ENCODE measurements at regions not wholly inside any gene's neighbourhood (a gene's known extent, or its start where the extent isn't known, plus 50 kb on each side); places are given as distances from the start of the nearest gene placed in this dataset.
"Not testable (repeated sequence)": the region's sequence is repeated elsewhere in the genome, so short reads cannot be mapped to it uniquely, and the experiment has no call there.

DNA sequence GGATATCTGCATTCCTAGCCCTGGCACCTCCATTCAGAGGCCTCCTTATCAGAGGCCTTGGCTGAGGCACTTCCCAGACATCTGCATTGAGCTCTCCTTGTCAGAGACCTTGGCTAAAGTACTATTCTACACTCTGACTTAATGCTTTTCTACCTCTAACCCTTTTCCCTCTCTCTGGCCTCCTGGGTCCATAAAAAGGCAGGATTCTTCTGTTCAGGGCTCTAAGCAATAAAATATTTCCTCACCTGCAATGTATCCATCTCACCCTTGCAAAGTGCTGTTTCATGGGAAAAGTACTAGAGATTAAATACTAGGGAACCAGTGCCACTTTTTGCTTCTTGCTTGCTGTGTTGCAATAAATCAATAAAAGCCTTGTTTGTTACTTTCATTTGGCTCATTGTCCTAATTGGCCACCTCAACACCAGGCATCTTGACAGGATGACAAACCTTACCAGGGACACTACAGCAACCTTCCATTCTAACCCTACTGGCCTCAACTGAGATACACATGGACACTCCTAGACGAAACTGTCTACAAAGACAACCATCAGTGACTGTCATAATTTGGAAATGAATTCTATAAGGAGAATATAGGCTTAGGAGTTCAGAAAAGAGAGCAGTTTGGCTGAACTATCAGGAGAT is 106.5 kb upstream of the SETMAR start:
- Mint-ChIP-seq H3K4me3 (ENCODE audit: unreplicated experiment) (no peak overlapping the region), H3K27ac (ENCODE audit: unreplicated experiment) (no peak overlapping the region), H3K4me1 (ENCODE audit: low read depth, unreplicated experiment) (no peaks in the 10 kb centered on the region), H3K27me3 (ENCODE audit: low read depth, unreplicated experiment) (no peaks in the 10 kb centered on the region), H3K9me3 (ENCODE audit: unreplicated experiment) (no peaks in the 10 kb centered on the region), H3K36me3 (ENCODE audit: low read depth, unreplicated experiment) (no peaks in the 10 kb centered on the region)
- Histone ChIP-seq H4K20me1 (ENCODE audit: insufficient read depth, low read length) (no peaks in the 10 kb centered on the region), H3K27ac (ENCODE audit: low read depth, low read length) (no peak overlapping the region), H3K79me2 (ENCODE audit: insufficient read depth, low read length) (no peaks in the 10 kb centered on the region), H3K9ac (ENCODE audit: low read length) (no peak overlapping the region), H3K9me3 (ENCODE audit: insufficient read depth, low read depth, low read length) (no peaks in the 10 kb centered on the region), H3K27me3 (ENCODE audit: insufficient read depth, low read length) (no peaks in the 10 kb centered on the region), H3K4me3 (ENCODE audit: insufficient read depth, low read depth, low read length) (no peak overlapping the region), H3K4me2 (ENCODE audit: low read length) (no peak overlapping the region), H3K36me3 (ENCODE audit: insufficient read depth, low read length) (no peaks in the 10 kb centered on the region), H2AFZ (ENCODE audit: low read depth, low read length) (no peak overlapping the region), H3K4me1 (ENCODE audit: insufficient read depth, low read length) (no peaks in the 10 kb centered on the region)
- DNase-seq (ENCODE audit: low read depth) (no peak), FAIRE-seq (no peak)
- TF ChIP-seq, protein P1, sequence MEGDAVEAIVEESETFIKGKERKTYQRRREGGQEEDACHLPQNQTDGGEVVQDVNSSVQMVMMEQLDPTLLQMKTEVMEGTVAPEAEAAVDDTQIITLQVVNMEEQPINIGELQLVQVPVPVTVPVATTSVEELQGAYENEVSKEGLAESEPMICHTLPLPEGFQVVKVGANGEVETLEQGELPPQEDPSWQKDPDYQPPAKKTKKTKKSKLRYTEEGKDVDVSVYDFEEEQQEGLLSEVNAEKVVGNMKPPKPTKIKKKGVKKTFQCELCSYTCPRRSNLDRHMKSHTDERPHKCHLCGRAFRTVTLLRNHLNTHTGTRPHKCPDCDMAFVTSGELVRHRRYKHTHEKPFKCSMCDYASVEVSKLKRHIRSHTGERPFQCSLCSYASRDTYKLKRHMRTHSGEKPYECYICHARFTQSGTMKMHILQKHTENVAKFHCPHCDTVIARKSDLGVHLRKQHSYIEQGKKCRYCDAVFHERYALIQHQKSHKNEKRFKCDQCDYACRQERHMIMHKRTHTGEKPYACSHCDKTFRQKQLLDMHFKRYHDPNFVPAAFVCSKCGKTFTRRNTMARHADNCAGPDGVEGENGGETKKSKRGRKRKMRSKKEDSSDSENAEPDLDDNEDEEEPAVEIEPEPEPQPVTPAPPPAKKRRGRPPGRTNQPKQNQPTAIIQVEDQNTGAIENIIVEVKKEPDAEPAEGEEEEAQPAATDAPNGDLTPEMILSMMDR (IDR thresholded peaks at IDR 0.05; ENCODE audit: insufficient read depth, low read depth, low read length), result no peak
- TF ChIP-seq EZH2 (IDR thresholded peaks at IDR 0.05; ENCODE audit: insufficient read depth, low read length), result no peak

DNA sequence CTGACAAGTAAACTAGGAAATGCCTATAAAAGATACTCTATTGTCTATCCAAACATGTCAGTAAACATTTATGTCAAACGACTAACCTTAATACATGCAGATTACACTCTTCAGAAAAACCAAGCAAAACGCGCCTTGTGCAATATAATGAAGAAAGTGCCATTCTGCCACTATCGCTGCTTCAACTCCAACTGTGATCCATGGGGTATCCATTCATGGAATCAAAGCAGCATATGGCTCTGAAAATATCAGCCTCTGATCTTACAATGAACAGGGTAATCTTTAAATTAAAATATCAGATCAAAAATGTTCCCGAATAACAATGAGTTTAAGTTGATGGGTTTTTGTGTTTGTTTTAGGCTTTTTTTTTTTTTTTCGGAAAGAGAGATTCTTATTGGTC is 105.5 kb upstream of the SETMAR start:
- no peaks in the 10 kb centered on the region for H3K4me1 ChIP-seq (ENCODE audit: insufficient read depth, low read length)
- DNase-seq (ENCODE audit: low read depth) (no peak), FAIRE-seq (no peak)
- no peaks in the 10 kb centered on the region for H3K36me3 Mint-ChIP-seq (ENCODE audit: low read depth, unreplicated experiment)
- H3K4me3 ChIP-seq (ENCODE audit: insufficient read depth, low read depth, low read length), result no peak overlapping the region
- no peaks in the 10 kb centered on the region for H3K27me3 ChIP-seq (ENCODE audit: insufficient read depth, low read length)
- no peak overlapping the region for H3K4me3 Mint-ChIP-seq (ENCODE audit: unreplicated experiment)
- H3K4me1 Mint-ChIP-seq (ENCODE audit: low read depth, unreplicated experiment), result no peaks in the 10 kb centered on the region
- no peaks in the 10 kb centered on the region for H3K27me3 Mint-ChIP-seq (ENCODE audit: low read depth, unreplicated experiment)
- H3K4me2 ChIP-seq (ENCODE audit: low read length), result no peak overlapping the region
- no peaks in the 10 kb centered on the region for H3K9me3 ChIP-seq (ENCODE audit: insufficient read depth, low read depth, low read length)
- no peaks in the 10 kb centered on the region for H3K79me2 ChIP-seq (ENCODE audit: insufficient read depth, low read length)
- TF ChIP-seq, protein P1 (IDR thresholded peaks at IDR 0.05; ENCODE audit: insufficient read depth, low read depth, low read length), result no peak
- no peak for TF ChIP-seq EZH2 (IDR thresholded peaks at IDR 0.05; ENCODE audit: insufficient read depth, low read length)
- H2AFZ ChIP-seq (ENCODE audit: low read depth, low read length), result no peak overlapping the region
- H3K9ac ChIP-seq (ENCODE audit: low read length), result no peak overlapping the region
- H3K36me3 ChIP-seq (ENCODE audit: insufficient read depth, low read length), result no peaks in the 10 kb centered on the region
- H3K27ac ChIP-seq (ENCODE audit: low read depth, low read length), result no peak overlapping the region
- H3K9me3 Mint-ChIP-seq (ENCODE audit: unreplicated experiment), result no peaks in the 10 kb centered on the region
- no peak overlapping the region for H3K27ac Mint-ChIP-seq (ENCODE audit: unreplicated experiment)
- no peaks in the 10 kb centered on the region for H4K20me1 ChIP-seq (ENCODE audit: insufficient read depth, low read length)

DNA sequence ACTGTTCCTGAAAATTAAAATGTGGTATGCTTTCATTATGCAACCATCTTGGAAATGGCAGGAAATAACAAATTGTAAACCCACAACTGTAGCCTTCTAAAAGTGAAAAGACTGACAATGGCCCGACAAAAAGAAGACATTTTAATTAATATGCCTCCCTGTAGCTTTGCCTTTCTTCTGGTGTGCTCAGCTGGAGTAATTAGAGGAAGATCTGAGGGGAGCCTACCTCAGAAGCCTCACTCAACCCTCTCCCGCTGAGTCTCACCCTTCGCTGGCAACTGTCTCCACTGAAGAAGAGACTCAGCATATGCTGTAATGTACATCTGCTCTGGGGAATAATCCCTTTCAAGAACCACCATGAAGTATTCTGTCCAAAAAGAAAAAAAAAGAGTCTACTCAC is 104.7 kb upstream of the SETMAR start:
- H3K4me3 ChIP-seq (ENCODE audit: insufficient read depth, low read depth, low read length), result no peak overlapping the region
- H3K79me2 ChIP-seq (ENCODE audit: insufficient read depth, low read length), result no peaks in the 10 kb centered on the region
- Mint-ChIP-seq H3K36me3 (ENCODE audit: low read depth, unreplicated experiment) (no peaks in the 10 kb centered on the region), H3K27me3 (ENCODE audit: low read depth, unreplicated experiment) (no peaks in the 10 kb centered on the region), H3K4me3 (ENCODE audit: unreplicated experiment) (no peak overlapping the region), H3K27ac (ENCODE audit: unreplicated experiment) (no peak overlapping the region), H3K4me1 (ENCODE audit: low read depth, unreplicated experiment) (no peaks in the 10 kb centered on the region), H3K9me3 (ENCODE audit: unreplicated experiment) (no peaks in the 10 kb centered on the region)
- H4K20me1 ChIP-seq (ENCODE audit: insufficient read depth, low read length), result no peaks in the 10 kb centered on the region
- no peaks in the 10 kb centered on the region for H3K4me1 ChIP-seq (ENCODE audit: insufficient read depth, low read length)
- no peaks in the 10 kb centered on the region for H3K36me3 ChIP-seq (ENCODE audit: insufficient read depth, low read length)
- no peak for TF ChIP-seq EZH2 (IDR thresholded peaks at IDR 0.05; ENCODE audit: insufficient read depth, low read length)
- TF ChIP-seq, protein P1 (IDR thresholded peaks at IDR 0.05; ENCODE audit: insufficient read depth, low read depth, low read length), result no peak
- H3K27me3 ChIP-seq (ENCODE audit: insufficient read depth, low read length), result no peaks in the 10 kb centered on the region
- H2AFZ ChIP-seq (ENCODE audit: low read depth, low read length), result no peak overlapping the region
- H3K27ac ChIP-seq (ENCODE audit: low read depth, low read length), result no peak overlapping the region
- FAIRE-seq, result no peak
- no peak overlapping the region for H3K9ac ChIP-seq (ENCODE audit: low read length)
- no peak overlapping the region for H3K4me2 ChIP-seq (ENCODE audit: low read length)
- no peak for DNase-seq (ENCODE audit: low read depth)
- H3K9me3 ChIP-seq (ENCODE audit: insufficient read depth, low read depth, low read length), result no peaks in the 10 kb centered on the region

DNA sequence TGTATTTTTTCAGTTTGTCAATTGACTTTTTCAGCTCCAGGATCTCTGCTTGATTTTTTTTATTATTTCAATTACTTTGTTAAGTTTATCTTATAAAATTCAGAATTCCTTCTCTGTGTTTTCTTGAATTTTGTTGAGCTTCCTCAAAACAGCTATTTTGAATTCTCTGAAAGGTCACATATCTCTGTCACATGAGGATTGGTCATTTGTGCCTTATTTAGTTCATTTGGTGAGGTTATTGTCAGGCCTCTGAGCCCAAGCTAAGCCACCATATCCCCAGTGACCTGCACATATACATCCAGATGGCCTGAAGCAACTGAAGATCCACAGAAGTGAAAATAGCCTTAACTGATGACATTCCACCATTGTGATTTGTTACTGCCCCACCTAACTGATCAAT is 98.4 kb upstream of the SETMAR start:
- not testable (repeated sequence) for FAIRE-seq

More for the DNA sequence above, 98.4 kb upstream of the SETMAR start:
- not testable (repeated sequence) for H3K27me3 Mint-ChIP-seq (ENCODE audit: low read depth, unreplicated experiment); H3K4me1 Mint-ChIP-seq (ENCODE audit: low read depth, unreplicated experiment); H3K4me2 ChIP-seq (ENCODE audit: low read length); H3K4me3 Mint-ChIP-seq (ENCODE audit: unreplicated experiment); H4K20me1 ChIP-seq (ENCODE audit: insufficient read depth, low read length); H3K9me3 ChIP-seq (ENCODE audit: insufficient read depth, low read depth, low read length); H3K9ac ChIP-seq (ENCODE audit: low read length); H3K4me3 ChIP-seq (ENCODE audit: insufficient read depth, low read depth, low read length); DNase-seq (ENCODE audit: low read depth); H3K9me3 Mint-ChIP-seq (ENCODE audit: unreplicated experiment); H2AFZ ChIP-seq (ENCODE audit: low read depth, low read length); H3K27ac Mint-ChIP-seq (ENCODE audit: unreplicated experiment); H3K79me2 ChIP-seq (ENCODE audit: insufficient read depth, low read length); H3K27ac ChIP-seq (ENCODE audit: low read depth, low read length); H3K27me3 ChIP-seq (ENCODE audit: insufficient read depth, low read length); H3K36me3 Mint-ChIP-seq (ENCODE audit: low read depth, unreplicated experiment); H3K4me1 ChIP-seq (ENCODE audit: insufficient read depth, low read length); H3K36me3 ChIP-seq (ENCODE audit: insufficient read depth, low read length)

All from astrocyte (in vitro differentiated cells and primary cell).